ENCODE measurements at regions not wholly inside any gene's neighbourhood (a gene's known extent, or its start where the extent isn't known, plus 50 kb on each side); places are given as distances from the start of the nearest gene placed in this dataset.

GRCh38 chr2:76320716-76321115, 610.0 kb upstream of the GCFC2 start:
- no peak for DNase-seq (ENCODE audit: low read depth in 2 of 2)

GRCh38 chr2:76318848-76319360, 608.2 kb upstream of the GCFC2 start:
- DNase-seq (ENCODE audit: low read depth in 2 of 2) = no peak

- no peak for DNase-seq (ENCODE audit: low read depth in 2 of 2)
These were observed 606.0 kb upstream of the GCFC2 start for GRCh38 chr2:76316691-76317090.

- no peak for DNase-seq (ENCODE audit: low read depth in 2 of 2)
These were observed 603.7 kb upstream of the GCFC2 start for GRCh38 chr2:76314271-76315020.

GRCh38 chr2:76312236-76312635, 601.5 kb upstream of the GCFC2 start:
- no peak for DNase-seq (ENCODE audit: low read depth in 2 of 2)

- DNase-seq (ENCODE audit: low read depth in 2 of 2) = no peak
These were observed 601.0 kb upstream of the GCFC2 start for GRCh38 chr2:76311728-76312127.

- no peak for DNase-seq (ENCODE audit: low read depth in 2 of 2)
These were observed 600.3 kb upstream of the GCFC2 start for GRCh38 chr2:76310894-76311633.

- DNase-seq (ENCODE audit: low read depth in 2 of 2) = no peak
These were observed 596.8 kb upstream of the GCFC2 start for GRCh38 chr2:76307495-76307894.

GRCh38 chr2:76298041-76298440, 587.3 kb upstream of the GCFC2 start:
- no peak for DNase-seq (ENCODE audit: low read depth in 2 of 2)

GRCh38 chr2:76296438-76296837, 585.7 kb upstream of the GCFC2 start:
- DNase-seq (ENCODE audit: low read depth in 2 of 2) = no peak

- DNase-seq (ENCODE audit: low read depth in 2 of 2) = no peak
These were observed 585.0 kb upstream of the GCFC2 start for GRCh38 chr2:76295762-76296161.

GRCh38 chr2:76288598-76288997, 577.9 kb upstream of the GCFC2 start:
- no peak for DNase-seq (ENCODE audit: low read depth in 2 of 2)

- no peak for DNase-seq (ENCODE audit: low read depth in 2 of 2)
These were observed 577.4 kb upstream of the GCFC2 start for GRCh38 chr2:76288146-76288545.

- DNase-seq (ENCODE audit: low read depth in 2 of 2) = no peak
These were observed 572.6 kb upstream of the GCFC2 start for GRCh38 chr2:76283350-76283749.

GRCh38 chr2:76281156-76281841, 570.6 kb upstream of the GCFC2 start:
- no peak for DNase-seq (ENCODE audit: low read depth in 2 of 2)

GRCh38 chr2:76280686-76281085, 570.0 kb upstream of the GCFC2 start:
- DNase-seq (ENCODE audit: low read depth in 2 of 2) = no peak

GRCh38 chr2:76279142-76279541, 568.4 kb upstream of the GCFC2 start:
- no peak for DNase-seq (ENCODE audit: low read depth in 2 of 2)

- no peak for DNase-seq (ENCODE audit: low read depth in 2 of 2)
These were observed 565.1 kb upstream of the GCFC2 start for GRCh38 chr2:76275788-76276187.

GRCh38 chr2:76274676-76275075, 564.0 kb upstream of the GCFC2 start:
- no peak for DNase-seq (ENCODE audit: low read depth in 2 of 2)

- DNase-seq (ENCODE audit: low read depth in 2 of 2) = no peak
These were observed 563.4 kb upstream of the GCFC2 start for GRCh38 chr2:76274160-76274559.

- no peak for DNase-seq (ENCODE audit: low read depth in 2 of 2)
These were observed 559.5 kb upstream of the GCFC2 start for GRCh38 chr2:76270096-76270710.

All from dermis microvascular lymphatic vessel endothelial cell (primary cell).